NCI-H146 treated with DMSO at 0.1 percent for 48 hours (cell line): ENCODE measurements at regions not wholly inside any gene's neighbourhood (a gene's known extent, or its start where the extent isn't known, plus 50 kb on each side); places are given as distances from the start of the nearest gene placed in this dataset.
"Not testable (repeated sequence)": the region's sequence is repeated elsewhere in the genome, so short reads cannot be mapped to it uniquely, and the experiment has no call there.

ENCODE experiments used
- DNase-seq: peaks from one replicate; lab custom pipeline; 2025; ENCODE audit not compliant: unreplicated experiment; lab: John Stamatoyannopoulos, UW

GRCh38 chr2:7516484-7517063 lies 599.4 kb downstream of the RNF144A start:
- no peak for DNase-seq

GRCh38 chr2:7517088-7517487 lies 599.9 kb downstream of the RNF144A start:
- no peak for DNase-seq

- DNase-seq, result no peak
These were observed 600.6 kb downstream of the RNF144A start for GRCh38 chr2:7517851-7518250.

- no peak for DNase-seq
These were observed 606.4 kb downstream of the RNF144A start for GRCh38 chr2:7523481-7524120.

- DNase-seq, result no peak
These were observed 607.0 kb downstream of the RNF144A start for GRCh38 chr2:7524195-7524594.

- no peak for DNase-seq
These were observed 608.5 kb downstream of the RNF144A start for GRCh38 chr2:7525746-7526145.

GRCh38 chr2:7527165-7527722 lies 610.0 kb downstream of the RNF144A start:
- DNase-seq, result no peak

- DNase-seq, result no peak
These were observed 612.8 kb downstream of the RNF144A start for GRCh38 chr2:7530001-7530400.

GRCh38 chr2:7539077-7539476 lies 621.9 kb downstream of the RNF144A start:
- DNase-seq, result no peak

- DNase-seq, result no peak
These were observed 622.5 kb downstream of the RNF144A start for GRCh38 chr2:7539760-7540159.

- no peak for DNase-seq
These were observed 635.8 kb downstream of the RNF144A start for GRCh38 chr2:7552825-7553570.

GRCh38 chr2:7555260-7555659 lies 638.0 kb downstream of the RNF144A start:
- DNase-seq, result no peak

- DNase-seq, result no peak
These were observed 640.2 kb downstream of the RNF144A start for GRCh38 chr2:7557376-7557775.

- no peak for DNase-seq
These were observed 642.6 kb downstream of the RNF144A start for GRCh38 chr2:7559791-7560190.

- DNase-seq, result no peak
These were observed 649.2 kb downstream of the RNF144A start for GRCh38 chr2:7566382-7566881.

- DNase-seq, result not testable (repeated sequence)
These were observed 649.9 kb downstream of the RNF144A start for GRCh38 chr2:7567116-7567515.

GRCh38 chr2:7567646-7568045 lies 650.4 kb downstream of the RNF144A start:
- no peak for DNase-seq

GRCh38 chr2:7570247-7570646 lies 653.0 kb downstream of the RNF144A start:
- DNase-seq, result no peak

GRCh38 chr2:7571701-7572100 lies 654.5 kb downstream of the RNF144A start:
- no peak for DNase-seq

GRCh38 chr2:7572450-7572849 lies 655.2 kb downstream of the RNF144A start:
- peak; percentile 35 for DNase-seq

- no peak for DNase-seq
These were observed 656.1 kb downstream of the RNF144A start for GRCh38 chr2:7573166-7573825.
